ENCODE measurements at regions not wholly inside any gene's neighbourhood (a gene's known extent, or its start where the extent isn't known, plus 50 kb on each side); places are given as distances from the start of the nearest gene placed in this dataset.

- TF ChIP-seq CTCF (IDR thresholded peaks at IDR 0.05): no peak
- no peaks in the 10 kb centered on the region for H3K4me1 ChIP-seq
- no peak for ATAC-seq
- intact Hi-C loops (cut with DNase I): no loop called here
- 63 to 77% methylated on average over 1 of the region's 1 CpG for WGBS, 2 donors
- no peak overlapping the region for H3K4me3 ChIP-seq
- H3K9me3 ChIP-seq: no peaks in the 10 kb centered on the region
- no peak for FAIRE-seq
- H3K27me3 ChIP-seq: no peaks in the 10 kb centered on the region
- DNase-seq: no peak
- H3K36me3 ChIP-seq: no peaks in the 10 kb centered on the region
- H3K27ac ChIP-seq: no peak overlapping the region
Observed at GRCh38 chr14:84197704-84198103, 1332.2 kb upstream of the FLRT2 start.

GRCh38 chr14:84202486-84202885 lies 1327.5 kb upstream of the FLRT2 start:
- H3K27me3 ChIP-seq: no peaks in the 10 kb centered on the region
- no peak for TF ChIP-seq CTCF (IDR thresholded peaks at IDR 0.05)
- no peak for ATAC-seq
- 70 to 73% methylated on average over 2 of the region's 2 CpGs for WGBS, 2 donors
- H3K9me3 ChIP-seq: no peaks in the 10 kb centered on the region
- no peaks in the 10 kb centered on the region for H3K36me3 ChIP-seq
- DNase-seq: no peak
- H3K4me3 ChIP-seq: no peak overlapping the region
- intact Hi-C loops (cut with DNase I): no loop called here
- H3K27ac ChIP-seq: no peak overlapping the region
- no peak for FAIRE-seq
- H3K4me1 ChIP-seq: peaks cover 0 to 10% (median 0%) of the 10 kb centered on the region in 3 donors

- H3K4me3 ChIP-seq: no peak overlapping the region
- FAIRE-seq: no peak
- intact Hi-C loops (cut with DNase I): no loop called here
- ATAC-seq: peak in 1 of 4 donors; percentile 47
- H3K4me1 ChIP-seq: peaks cover 0 to 10% (median 0%) of the 10 kb centered on the region in 3 donors
- no peak for DNase-seq
- H3K36me3 ChIP-seq: no peaks in the 10 kb centered on the region
- no peak for TF ChIP-seq CTCF (IDR thresholded peaks at IDR 0.05)
- no peaks in the 10 kb centered on the region for H3K27me3 ChIP-seq
- no peaks in the 10 kb centered on the region for H3K9me3 ChIP-seq
- H3K27ac ChIP-seq: no peak overlapping the region
Observed at GRCh38 chr14:84203896-84204295, 1326.0 kb upstream of the FLRT2 start.

GRCh38 chr14:84208451-84208850 lies 1321.5 kb upstream of the FLRT2 start:
- no peaks in the 10 kb centered on the region for H3K36me3 ChIP-seq
- FAIRE-seq (no peak), DNase-seq (no peak), ATAC-seq (no peak)
- intact Hi-C loops (cut with DNase I): no loop called here
- peaks cover 0 to 9% (median 0%) of the 10 kb centered on the region in 3 donors for H3K4me1 ChIP-seq
- H3K27me3 ChIP-seq: no peaks in the 10 kb centered on the region
- no peak overlapping the region for H3K4me3 ChIP-seq
- no peak for TF ChIP-seq CTCF (IDR thresholded peaks at IDR 0.05)
- H3K9me3 ChIP-seq: no peaks in the 10 kb centered on the region
- H3K27ac ChIP-seq: no peak overlapping the region
- WGBS, 2 donors: 91 to 93% methylated on average over 7 of the region's 7 CpGs

GRCh38 chr14:84209031-84209430 lies 1320.9 kb upstream of the FLRT2 start:
- Histone ChIP-seq H3K27ac (no peak overlapping the region), H3K27me3 (no peaks in the 10 kb centered on the region), H3K9me3 (no peaks in the 10 kb centered on the region), H3K4me1 (peaks cover 0 to 3% (median 0%) of the 10 kb centered on the region in 3 donors), H3K36me3 (no peaks in the 10 kb centered on the region), H3K4me3 (no peak overlapping the region)
- WGBS, 2 donors: 85 to 86% methylated on average over 1 of the region's 1 CpG
- DNase-seq: no peak
- intact Hi-C loops (cut with DNase I): no loop called here
- no peak for TF ChIP-seq CTCF (IDR thresholded peaks at IDR 0.05)
- ATAC-seq: no peak
- FAIRE-seq: no peak
